Panc1 (cell line): ENCODE measurements at regions not wholly inside any gene's neighbourhood (a gene's known extent, or its start where the extent isn't known, plus 50 kb on each side); places are given as distances from the start of the nearest gene placed in this dataset.

Experiments used
- ATAC-seq: fragments of 200-7000 bp; cut with Tn5 transposase; 2 replicates; pipeline ENCODE4 v1.9.1; 2020; ENCODE audit warnings: mild to moderate bottlenecking, moderate library complexity
- BruUV-seq: library from RNA; stranded (reverse); fragments of 400-500 nt; replicated peaks from 2 replicates; lab custom pipeline; 2021; lab: Mats Ljungman, UMichigan
- CTCF ChIA-PET: fragments of 300-600 bp; sonication (Branson Sonifier 250); formaldehyde crosslinking; loops from one replicate; lab custom pipeline; 2022; ENCODE audit warnings: antibody characterized with exemption; lab: Charles Lee
- POLR2A ChIA-PET: fragments of 300-600 bp; sonication (Branson Sonifier 250); formaldehyde crosslinking; loops from one replicate; lab custom pipeline; 2022; ENCODE audit warnings: antibody characterized with exemption; lab: Charles Lee
- DNase-seq: peaks from one replicate; pipeline ENCODE4 v3.0.0-alpha.2; 2010; ENCODE audit warnings: low read depth, low spot score
- H3K27ac ChIP-seq: 2 replicates; pipeline ENCODE4 v1.5.1; 2011; ENCODE audit warnings: mild to moderate bottlenecking, low read length, inconsistent platforms
- H3K27me3 ChIP-seq: fragments of 200-500 bp; sonication (Bioruptor generic); 2 replicates; pipeline ENCODE4 v1.6.0; 2014; ENCODE audit warnings: low read length, inconsistent platforms; ENCODE audit not compliant: control insufficient read depth, insufficient read depth
- H3K36me3 ChIP-seq: fragments of 200-500 bp; sonication (Bioruptor generic); 2 replicates; pipeline ENCODE4 v1.5.1; 2014; ENCODE audit warnings: inconsistent platforms, mild to moderate bottlenecking, low read length, moderate library complexity; ENCODE audit not compliant: control insufficient read depth, insufficient read depth
- H3K4me1 ChIP-seq: 2 replicates; pipeline ENCODE4 v1.5.1; 2011; ENCODE audit warnings: inconsistent platforms, mild to moderate bottlenecking, low read length, moderate library complexity; ENCODE audit not compliant: control insufficient read depth, insufficient read depth
- H3K4me3 ChIP-seq, 2 experiments: 2 replicates each; pipeline ENCODE4 v1.5.1; 2011 to 2012; ENCODE audit warnings: low read depth in 2 of 2, low read length in 2 of 2, mild to moderate bottlenecking in 2 of 2, inconsistent platforms in 1 of 2, moderate library complexity in 1 of 2
- H3K9me3 ChIP-seq: fragments of 200-500 bp; sonication (Bioruptor generic); 2 replicates; pipeline ENCODE4 v1.5.1; 2014; ENCODE audit warnings: low read depth, mild to moderate bottlenecking, inconsistent platforms, low read length, moderate library complexity; ENCODE audit not compliant: control insufficient read depth, insufficient read depth
- POLR2AphosphoS5 ChIP-seq: IDR thresholded peaks from 2 replicates; pipeline ENCODE4 v1.6.1; 2012; ENCODE audit warnings: mild to moderate bottlenecking, low read depth, low read length, moderate library complexity
- SIN3A ChIP-seq: IDR thresholded peaks from 2 replicates; pipeline ENCODE4 v1.6.1; 2012; ENCODE audit warnings: low read depth, mild to moderate bottlenecking, low read length, moderate library complexity, borderline replicate concordance; ENCODE audit not compliant: insufficient read depth
- TCF7L2 ChIP-seq: IDR thresholded peaks from 2 replicates; pipeline ENCODE4 v1.6.1; 2011; ENCODE audit warnings: mild to moderate bottlenecking, low read depth, low read length, inconsistent platforms
- in situ Hi-C: cut with HindIII; loops from 2 replicates; pipeline ENCODE4 v1.10.0; 2016; ENCODE audit warnings: low sequenced_read_pairs, low pct_unique_long_range_greater_than_20kb
- intact Hi-C: fragments of 100-400 bp; cut with micrococcal nuclease; formaldehyde crosslinking; loops from one replicate; pipeline ENCODE4 v1.10.0; 2022; ENCODE audit not compliant: unreplicated experiment
- TF ChIP-seq, protein P1 (sequence below), 2 experiments: IDR thresholded peaks; 2 replicates each; pipeline ENCODE4 v1.6.1; 2011 to 2012; ENCODE audit warnings: low read depth in 2 of 2, control low read depth in 1 of 2, low read length in 1 of 2, mild to moderate bottlenecking in 1 of 2, moderate library complexity in 1 of 2; ENCODE audit not compliant: insufficient read depth in 1 of 2
- TF ChIP-seq, protein P2 (sequence below): fragments of 450-650 bp; IDR thresholded peaks from 2 replicates; pipeline ENCODE4 v1.5.1; 2017; ENCODE audit warnings: mild to moderate bottlenecking

DNA sequence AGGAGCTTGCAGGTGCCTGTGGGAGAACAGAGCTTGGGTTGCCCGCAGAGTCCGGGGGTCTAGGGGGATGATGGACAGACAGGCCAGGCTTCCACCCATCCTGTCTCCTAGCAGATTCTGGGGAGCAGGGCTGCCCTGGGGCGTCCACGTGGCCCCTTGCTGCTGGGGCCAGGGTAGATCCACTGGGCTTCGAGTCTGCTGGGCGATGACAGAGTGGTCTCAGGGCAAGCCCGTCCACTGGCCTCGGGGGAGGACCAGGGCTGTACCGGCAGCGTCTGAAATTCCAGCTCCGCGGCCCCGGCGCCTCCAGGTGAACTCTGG, 124.2 kb upstream of the IRX4 start:
- ChIA-PET CTCF (no interaction called here), POLR2A (interaction anchor here (0.5 kb wide), 1 partner anchor 207 kb away, joined by 3 read pairs; no protein-coding TSS in a partner anchor)
- BruUV-seq = no TSS peak
- peaks cover 9% of the 10 kb centered on the region; the same call in 1 of the 2 replicates for H3K27me3 ChIP-seq
- no peak for DNase-seq
- no peak overlapping the region for H3K4me3 ChIP-seq
- no peak for ATAC-seq
- TF ChIP-seq POLR2AphosphoS5 = no peak
- TF ChIP-seq TCF7L2 = no peak
- TF ChIP-seq SIN3A = no peak
- TF ChIP-seq, protein P1, sequence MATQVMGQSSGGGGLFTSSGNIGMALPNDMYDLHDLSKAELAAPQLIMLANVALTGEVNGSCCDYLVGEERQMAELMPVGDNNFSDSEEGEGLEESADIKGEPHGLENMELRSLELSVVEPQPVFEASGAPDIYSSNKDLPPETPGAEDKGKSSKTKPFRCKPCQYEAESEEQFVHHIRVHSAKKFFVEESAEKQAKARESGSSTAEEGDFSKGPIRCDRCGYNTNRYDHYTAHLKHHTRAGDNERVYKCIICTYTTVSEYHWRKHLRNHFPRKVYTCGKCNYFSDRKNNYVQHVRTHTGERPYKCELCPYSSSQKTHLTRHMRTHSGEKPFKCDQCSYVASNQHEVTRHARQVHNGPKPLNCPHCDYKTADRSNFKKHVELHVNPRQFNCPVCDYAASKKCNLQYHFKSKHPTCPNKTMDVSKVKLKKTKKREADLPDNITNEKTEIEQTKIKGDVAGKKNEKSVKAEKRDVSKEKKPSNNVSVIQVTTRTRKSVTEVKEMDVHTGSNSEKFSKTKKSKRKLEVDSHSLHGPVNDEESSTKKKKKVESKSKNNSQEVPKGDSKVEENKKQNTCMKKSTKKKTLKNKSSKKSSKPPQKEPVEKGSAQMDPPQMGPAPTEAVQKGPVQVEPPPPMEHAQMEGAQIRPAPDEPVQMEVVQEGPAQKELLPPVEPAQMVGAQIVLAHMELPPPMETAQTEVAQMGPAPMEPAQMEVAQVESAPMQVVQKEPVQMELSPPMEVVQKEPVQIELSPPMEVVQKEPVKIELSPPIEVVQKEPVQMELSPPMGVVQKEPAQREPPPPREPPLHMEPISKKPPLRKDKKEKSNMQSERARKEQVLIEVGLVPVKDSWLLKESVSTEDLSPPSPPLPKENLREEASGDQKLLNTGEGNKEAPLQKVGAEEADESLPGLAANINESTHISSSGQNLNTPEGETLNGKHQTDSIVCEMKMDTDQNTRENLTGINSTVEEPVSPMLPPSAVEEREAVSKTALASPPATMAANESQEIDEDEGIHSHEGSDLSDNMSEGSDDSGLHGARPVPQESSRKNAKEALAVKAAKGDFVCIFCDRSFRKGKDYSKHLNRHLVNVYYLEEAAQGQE (IDR thresholded peaks at IDR 0.05; ENCODE audit: insufficient read depth in 1 of 2, low read depth in 2 of 2, low read length in 1 of 2) = no peak
- TF ChIP-seq, protein P2, sequence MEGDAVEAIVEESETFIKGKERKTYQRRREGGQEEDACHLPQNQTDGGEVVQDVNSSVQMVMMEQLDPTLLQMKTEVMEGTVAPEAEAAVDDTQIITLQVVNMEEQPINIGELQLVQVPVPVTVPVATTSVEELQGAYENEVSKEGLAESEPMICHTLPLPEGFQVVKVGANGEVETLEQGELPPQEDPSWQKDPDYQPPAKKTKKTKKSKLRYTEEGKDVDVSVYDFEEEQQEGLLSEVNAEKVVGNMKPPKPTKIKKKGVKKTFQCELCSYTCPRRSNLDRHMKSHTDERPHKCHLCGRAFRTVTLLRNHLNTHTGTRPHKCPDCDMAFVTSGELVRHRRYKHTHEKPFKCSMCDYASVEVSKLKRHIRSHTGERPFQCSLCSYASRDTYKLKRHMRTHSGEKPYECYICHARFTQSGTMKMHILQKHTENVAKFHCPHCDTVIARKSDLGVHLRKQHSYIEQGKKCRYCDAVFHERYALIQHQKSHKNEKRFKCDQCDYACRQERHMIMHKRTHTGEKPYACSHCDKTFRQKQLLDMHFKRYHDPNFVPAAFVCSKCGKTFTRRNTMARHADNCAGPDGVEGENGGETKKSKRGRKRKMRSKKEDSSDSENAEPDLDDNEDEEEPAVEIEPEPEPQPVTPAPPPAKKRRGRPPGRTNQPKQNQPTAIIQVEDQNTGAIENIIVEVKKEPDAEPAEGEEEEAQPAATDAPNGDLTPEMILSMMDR = no peak
- H3K9me3 ChIP-seq = no peaks in the 10 kb centered on the region
- no peaks in the 10 kb centered on the region for H3K36me3 ChIP-seq
- in situ Hi-C loops = no loop called here
- intact Hi-C loops = no loop called here
- H3K4me1 ChIP-seq = no peaks in the 10 kb centered on the region
- no peak overlapping the region for H3K27ac ChIP-seq

DNA sequence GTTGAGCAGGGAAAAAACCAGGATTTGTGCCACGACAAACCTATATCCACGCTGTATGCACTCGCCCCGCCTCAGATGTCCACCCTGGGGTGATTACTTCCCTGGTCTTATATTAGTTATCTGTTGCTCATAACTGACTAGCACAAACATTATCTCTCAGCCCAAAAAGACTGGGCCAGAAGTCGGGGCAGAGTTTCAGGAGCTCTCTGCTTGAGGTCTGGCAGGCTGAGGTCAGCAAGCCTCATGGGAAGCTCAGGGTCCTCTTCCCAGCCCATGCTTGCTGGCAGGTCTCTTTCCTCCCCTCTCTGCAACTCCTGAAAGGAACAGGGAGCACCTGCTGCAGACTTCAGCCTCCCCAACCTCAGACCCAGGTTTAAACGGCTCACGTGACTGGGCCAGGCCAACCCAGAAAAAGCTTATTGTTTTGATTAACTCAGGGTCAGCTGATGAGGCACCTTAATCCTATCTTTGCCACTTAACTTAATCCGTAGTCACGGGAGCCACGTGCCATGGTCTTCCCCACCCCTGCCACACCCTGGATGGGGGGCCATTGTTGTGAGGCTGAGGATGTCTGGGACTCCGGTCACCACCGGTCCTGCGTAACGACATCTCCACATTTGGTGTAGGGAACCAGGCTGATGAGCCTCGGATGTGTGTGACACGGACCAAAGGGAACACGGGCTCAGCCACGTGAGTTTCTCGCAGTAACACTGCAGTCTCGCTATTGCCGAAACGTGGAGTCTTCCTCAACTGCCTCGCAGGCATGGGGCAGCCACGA, 123.7 kb upstream of the IRX4 start:
- Histone ChIP-seq H3K27me3 (peaks cover 9% of the 10 kb centered on the region; the same call in 1 of the 2 replicates), H3K36me3 (no peaks in the 10 kb centered on the region), H3K4me3 (no peak overlapping the region), H3K9me3 (no peaks in the 10 kb centered on the region), H3K4me1 (no peaks in the 10 kb centered on the region), H3K27ac (no peak overlapping the region)
- ChIA-PET POLR2A (interaction anchor here (0.5 kb wide), 1 partner anchor 206 kb away, joined by 3 read pairs; no protein-coding TSS in a partner anchor), CTCF (interaction anchor here (0.7 kb wide), 1 partner anchor 454 kb away, joined by 4 read pairs; no protein-coding TSS in a partner anchor)
- BruUV-seq = no TSS peak
- intact Hi-C loops (no loop called here), in situ Hi-C loops (no loop called here)
- DNase-seq (no peak), ATAC-seq (no peak)
- no peak for TF ChIP-seq SIN3A
- TF ChIP-seq, protein P2 = no peak
- no peak for TF ChIP-seq POLR2AphosphoS5
- TF ChIP-seq, protein P1 (IDR thresholded peaks at IDR 0.05; ENCODE audit: insufficient read depth in 1 of 2, low read depth in 2 of 2, low read length in 1 of 2) = no peak
- no peak for TF ChIP-seq TCF7L2
